GM23338 (cell line): ENCODE measurements at regions not wholly inside any gene's neighbourhood (a gene's known extent, or its start where the extent isn't known, plus 50 kb on each side); places are given as distances from the start of the nearest gene placed in this dataset.

Experiments
- ATAC-seq: fragments of 200-7000 bp; cut with Tn5 transposase; 3 replicates; pipeline ENCODE4 v1.9.1; 2020
- DNase-seq: peaks from one replicate; pipeline ENCODE4 v3.0.0-alpha.2; 2015; ENCODE audit warnings: low spot score
- H2AFZ ChIP-seq: fragments of 200-600 bp; sonication (generic); 2 replicates; pipeline ENCODE4 v1.8.0; 2016; ENCODE audit warnings: antibody characterized with exemption, mild to moderate bottlenecking, moderate library complexity
- H3F3A ChIP-seq: fragments of 200-600 bp; sonication (generic); replicated peaks from 2 replicates; pipeline ENCODE4 v1.8.0; 2017; ENCODE audit warnings: antibody characterized with exemption, mixed run types, low read depth
- H3K27ac ChIP-seq: fragments of 200-600 bp; sonication (generic); 2 replicates; pipeline ENCODE4 v1.6.1; 2016; ENCODE audit warnings: low read depth
- H3K27me3 ChIP-seq: fragments of 200-600 bp; sonication (generic); 2 replicates; pipeline ENCODE4 v1.8.0; 2016; ENCODE audit warnings: mild to moderate bottlenecking, mixed run types, moderate library complexity; ENCODE audit not compliant: insufficient read depth
- H3K36me3 ChIP-seq: fragments of 200-600 bp; sonication (generic); 2 replicates; pipeline ENCODE4 v1.8.0; 2016; ENCODE audit warnings: mild to moderate bottlenecking; ENCODE audit not compliant: insufficient read depth
- H3K4me1 ChIP-seq: fragments of 200-600 bp; sonication (generic); 2 replicates; pipeline ENCODE4 v1.8.0; 2016; ENCODE audit warnings: mild to moderate bottlenecking, moderate library complexity; ENCODE audit not compliant: insufficient read depth
- H3K4me2 ChIP-seq: fragments of 200-600 bp; sonication (generic); 2 replicates; pipeline ENCODE4 v1.7.1; 2017; ENCODE audit warnings: mixed run types
- H3K4me3 ChIP-seq: fragments of 200-600 bp; sonication (generic); 2 replicates; pipeline ENCODE4 v1.6.1; 2016; ENCODE audit warnings: mixed run types
- H3K79me2 ChIP-seq: fragments of 200-600 bp; sonication (generic); replicated peaks from 2 replicates; pipeline ENCODE4 v1.8.0; 2017; ENCODE audit warnings: mild to moderate bottlenecking; ENCODE audit not compliant: insufficient read depth
- H3K9me2 ChIP-seq: fragments of 200-600 bp; sonication (generic); 2 replicates; pipeline ENCODE4 v1.8.0; 2017; ENCODE audit not compliant: insufficient read depth
- H4K20me1 ChIP-seq: fragments of 200-600 bp; sonication (generic); replicated peaks from 2 replicates; pipeline ENCODE4 v1.8.0; 2017; ENCODE audit warnings: mild to moderate bottlenecking; ENCODE audit not compliant: insufficient read depth
- H3K27ac Mint-ChIP-seq: 2 replicates; pipeline ENCODE4 v1.8.0; 2020; ENCODE audit warnings: inconsistent platforms, mild to moderate bottlenecking, moderate library complexity, mixed read lengths
- H3K27me3 Mint-ChIP-seq: 3 replicates; pipeline ENCODE4 v1.8.0; 2022; ENCODE audit warnings: low read depth, mild to moderate bottlenecking, moderate library complexity, mixed read lengths, inconsistent platforms; ENCODE audit not compliant: insufficient read depth, poor library complexity
- H3K36me3 Mint-ChIP-seq: 3 replicates; pipeline ENCODE4 v1.8.0; 2021; ENCODE audit warnings: low read depth, mild to moderate bottlenecking, inconsistent platforms, moderate library complexity, mixed read lengths
- H3K4me1 Mint-ChIP-seq: 3 replicates; pipeline ENCODE4 v1.8.0; 2020; ENCODE audit warnings: mild to moderate bottlenecking, inconsistent platforms, mixed read lengths
- H3K4me3 Mint-ChIP-seq: 3 replicates; pipeline ENCODE4 v1.8.0; 2021; ENCODE audit warnings: moderate library complexity, mild to moderate bottlenecking, inconsistent platforms, mixed read lengths
- H3K9me3 Mint-ChIP-seq: 3 replicates; pipeline ENCODE4 v1.8.0; 2020; ENCODE audit warnings: moderate library complexity, mild to moderate bottlenecking, inconsistent platforms, mixed read lengths
- CREB1 ChIP-seq: fragments of 250-450 bp; sonication (Bioruptor Pico); IDR thresholded peaks from 2 replicates; pipeline ENCODE4 v1.5.0; 2020; ENCODE audit warnings: low read depth, mild to moderate bottlenecking, moderate library complexity
- EZH2 ChIP-seq: fragments of 200-600 bp; sonication (generic); IDR thresholded peaks from one replicate; pipeline ENCODE4 v1.8.0; 2017; ENCODE audit warnings: antibody characterized with exemption, mild to moderate bottlenecking, low read depth; ENCODE audit not compliant: unreplicated experiment
- EZH2phosphoT487 ChIP-seq: fragments of 200-600 bp; sonication (generic); IDR thresholded peaks from one replicate; pipeline ENCODE4 v1.8.1; 2018; ENCODE audit warnings: antibody characterized with exemption; ENCODE audit not compliant: unreplicated experiment
- JUNB ChIP-seq: IDR thresholded peaks from one replicate; pipeline ENCODE4 v1.6.1; 2016; ENCODE audit warnings: antibody characterized with exemption; ENCODE audit not compliant: unreplicated experiment
- NANOG ChIP-seq: IDR thresholded peaks from 2 replicates; pipeline ENCODE4 v1.6.1; 2016; ENCODE audit warnings: antibody characterized with exemption, borderline replicate concordance
- POLR2AphosphoS5 ChIP-seq: IDR thresholded peaks from 2 replicates; pipeline ENCODE4 v1.6.1; 2016; ENCODE audit warnings: antibody characterized with exemption, low read depth
- STAT1 ChIP-seq: IDR thresholded peaks from one replicate; pipeline ENCODE4 v1.6.1; 2016; ENCODE audit warnings: antibody characterized with exemption; ENCODE audit not compliant: unreplicated experiment
- ZNF114 ChIP-seq: fragments of 250-450 bp; sonication (Bioruptor Pico); IDR thresholded peaks from 2 replicates; pipeline ENCODE4 v1.5.0; 2020; ENCODE audit warnings: mild to moderate bottlenecking, moderate library complexity
- ZNF331 ChIP-seq: fragments of 250-450 bp; sonication (Bioruptor Pico); IDR thresholded peaks from 2 replicates; pipeline ENCODE4 v1.5.0; 2020; ENCODE audit warnings: low read depth, mild to moderate bottlenecking, moderate library complexity
- TF ChIP-seq, protein P1 (sequence below): IDR thresholded peaks from one replicate; pipeline ENCODE4 v1.6.1; 2018; ENCODE audit warnings: antibody characterized with exemption; ENCODE audit not compliant: unreplicated experiment
- TF ChIP-seq, protein P2 (sequence below), 2 experiments: fragments of 200-600 bp in 1 of 2; sonication (generic) in 1 of 2; conservative IDR thresholded peaks; 2 replicates each; pipeline versions ENCODE4 v1.5.1 to v1.6.1; 2016 to 2017; ENCODE audit warnings: antibody characterized with exemption in 2 of 2, low read depth in 2 of 2, mild to moderate bottlenecking in 2 of 2, moderate library complexity in 1 of 2
- TF ChIP-seq, protein P3 (sequence below): IDR thresholded peaks from 2 replicates; pipeline ENCODE4 v1.6.1; 2016; ENCODE audit warnings: antibody characterized with exemption
- TF ChIP-seq, protein P4 (sequence below): fragments of 250-450 bp; sonication (Bioruptor Pico); IDR thresholded peaks from 2 replicates; pipeline ENCODE4 v1.5.0; 2020; ENCODE audit warnings: mild to moderate bottlenecking, moderate library complexity

DNA sequence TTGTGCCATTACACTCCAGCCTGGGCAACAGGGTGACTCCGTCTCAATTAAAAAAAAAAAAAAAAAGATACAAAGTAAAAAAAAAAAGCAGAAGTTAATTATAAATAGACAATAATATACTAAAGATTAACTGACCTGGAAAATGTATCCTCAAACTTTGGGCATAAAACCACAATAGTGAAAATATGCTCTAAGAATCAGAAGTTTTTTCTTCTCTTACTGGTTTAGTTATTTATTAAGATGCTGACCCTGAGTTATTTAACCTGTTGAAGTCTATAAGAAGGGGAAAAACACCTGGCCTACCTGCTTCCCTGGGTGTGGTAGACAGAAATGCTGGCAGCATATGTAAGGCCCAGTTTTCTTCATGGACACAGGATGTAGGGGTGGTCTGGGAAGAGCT lies 133.7 kb upstream of the MLIP start:
- Mint-ChIP-seq H3K27ac (no peak overlapping the region), H3K36me3 (no peaks in the 10 kb centered on the region), H3K27me3 (no peaks in the 10 kb centered on the region), H3K9me3 (no peaks in the 10 kb centered on the region; the same call in 2 of the 3 replicates), H3K4me3 (no peak overlapping the region), H3K4me1 (no peaks in the 10 kb centered on the region)
- Histone ChIP-seq H2AFZ (no peak overlapping the region), H3K36me3 (no peaks in the 10 kb centered on the region), H3K4me3 (no peak overlapping the region), H4K20me1 (no peaks in the 10 kb centered on the region; the same call in 1 of the 2 replicates), H3K79me2 (no peaks in the 10 kb centered on the region), H3K27ac (no peak overlapping the region), H3K27me3 (no peaks in the 10 kb centered on the region), H3F3A (no peaks in the 10 kb centered on the region), H3K4me1 (no peaks in the 10 kb centered on the region), H3K9me2 (peaks cover 11% of the 10 kb centered on the region), H3K4me2 (no peak overlapping the region)
- TF ChIP-seq CREB1 = no peak
- TF ChIP-seq, protein P1, sequence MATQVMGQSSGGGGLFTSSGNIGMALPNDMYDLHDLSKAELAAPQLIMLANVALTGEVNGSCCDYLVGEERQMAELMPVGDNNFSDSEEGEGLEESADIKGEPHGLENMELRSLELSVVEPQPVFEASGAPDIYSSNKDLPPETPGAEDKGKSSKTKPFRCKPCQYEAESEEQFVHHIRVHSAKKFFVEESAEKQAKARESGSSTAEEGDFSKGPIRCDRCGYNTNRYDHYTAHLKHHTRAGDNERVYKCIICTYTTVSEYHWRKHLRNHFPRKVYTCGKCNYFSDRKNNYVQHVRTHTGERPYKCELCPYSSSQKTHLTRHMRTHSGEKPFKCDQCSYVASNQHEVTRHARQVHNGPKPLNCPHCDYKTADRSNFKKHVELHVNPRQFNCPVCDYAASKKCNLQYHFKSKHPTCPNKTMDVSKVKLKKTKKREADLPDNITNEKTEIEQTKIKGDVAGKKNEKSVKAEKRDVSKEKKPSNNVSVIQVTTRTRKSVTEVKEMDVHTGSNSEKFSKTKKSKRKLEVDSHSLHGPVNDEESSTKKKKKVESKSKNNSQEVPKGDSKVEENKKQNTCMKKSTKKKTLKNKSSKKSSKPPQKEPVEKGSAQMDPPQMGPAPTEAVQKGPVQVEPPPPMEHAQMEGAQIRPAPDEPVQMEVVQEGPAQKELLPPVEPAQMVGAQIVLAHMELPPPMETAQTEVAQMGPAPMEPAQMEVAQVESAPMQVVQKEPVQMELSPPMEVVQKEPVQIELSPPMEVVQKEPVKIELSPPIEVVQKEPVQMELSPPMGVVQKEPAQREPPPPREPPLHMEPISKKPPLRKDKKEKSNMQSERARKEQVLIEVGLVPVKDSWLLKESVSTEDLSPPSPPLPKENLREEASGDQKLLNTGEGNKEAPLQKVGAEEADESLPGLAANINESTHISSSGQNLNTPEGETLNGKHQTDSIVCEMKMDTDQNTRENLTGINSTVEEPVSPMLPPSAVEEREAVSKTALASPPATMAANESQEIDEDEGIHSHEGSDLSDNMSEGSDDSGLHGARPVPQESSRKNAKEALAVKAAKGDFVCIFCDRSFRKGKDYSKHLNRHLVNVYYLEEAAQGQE = no peak
- TF ChIP-seq, protein P2, sequence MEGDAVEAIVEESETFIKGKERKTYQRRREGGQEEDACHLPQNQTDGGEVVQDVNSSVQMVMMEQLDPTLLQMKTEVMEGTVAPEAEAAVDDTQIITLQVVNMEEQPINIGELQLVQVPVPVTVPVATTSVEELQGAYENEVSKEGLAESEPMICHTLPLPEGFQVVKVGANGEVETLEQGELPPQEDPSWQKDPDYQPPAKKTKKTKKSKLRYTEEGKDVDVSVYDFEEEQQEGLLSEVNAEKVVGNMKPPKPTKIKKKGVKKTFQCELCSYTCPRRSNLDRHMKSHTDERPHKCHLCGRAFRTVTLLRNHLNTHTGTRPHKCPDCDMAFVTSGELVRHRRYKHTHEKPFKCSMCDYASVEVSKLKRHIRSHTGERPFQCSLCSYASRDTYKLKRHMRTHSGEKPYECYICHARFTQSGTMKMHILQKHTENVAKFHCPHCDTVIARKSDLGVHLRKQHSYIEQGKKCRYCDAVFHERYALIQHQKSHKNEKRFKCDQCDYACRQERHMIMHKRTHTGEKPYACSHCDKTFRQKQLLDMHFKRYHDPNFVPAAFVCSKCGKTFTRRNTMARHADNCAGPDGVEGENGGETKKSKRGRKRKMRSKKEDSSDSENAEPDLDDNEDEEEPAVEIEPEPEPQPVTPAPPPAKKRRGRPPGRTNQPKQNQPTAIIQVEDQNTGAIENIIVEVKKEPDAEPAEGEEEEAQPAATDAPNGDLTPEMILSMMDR (conservative IDR thresholded peaks at IDR 0.05; ENCODE audit: low read depth in 2 of 2) = no peak
- TF ChIP-seq, protein P3, sequence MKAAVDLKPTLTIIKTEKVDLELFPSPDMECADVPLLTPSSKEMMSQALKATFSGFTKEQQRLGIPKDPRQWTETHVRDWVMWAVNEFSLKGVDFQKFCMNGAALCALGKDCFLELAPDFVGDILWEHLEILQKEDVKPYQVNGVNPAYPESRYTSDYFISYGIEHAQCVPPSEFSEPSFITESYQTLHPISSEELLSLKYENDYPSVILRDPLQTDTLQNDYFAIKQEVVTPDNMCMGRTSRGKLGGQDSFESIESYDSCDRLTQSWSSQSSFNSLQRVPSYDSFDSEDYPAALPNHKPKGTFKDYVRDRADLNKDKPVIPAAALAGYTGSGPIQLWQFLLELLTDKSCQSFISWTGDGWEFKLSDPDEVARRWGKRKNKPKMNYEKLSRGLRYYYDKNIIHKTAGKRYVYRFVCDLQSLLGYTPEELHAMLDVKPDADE = no peak
- no peak for TF ChIP-seq NANOG
- TF ChIP-seq EZH2 = no peak
- TF ChIP-seq ZNF114 (CRISPR knock-in tag) = no peak
- no peak for TF ChIP-seq EZH2phosphoT487
- no peak for TF ChIP-seq JUNB
- TF ChIP-seq POLR2AphosphoS5 = no peak
- no peak for TF ChIP-seq ZNF331
- TF ChIP-seq STAT1 = no peak
- TF ChIP-seq, protein P4, sequence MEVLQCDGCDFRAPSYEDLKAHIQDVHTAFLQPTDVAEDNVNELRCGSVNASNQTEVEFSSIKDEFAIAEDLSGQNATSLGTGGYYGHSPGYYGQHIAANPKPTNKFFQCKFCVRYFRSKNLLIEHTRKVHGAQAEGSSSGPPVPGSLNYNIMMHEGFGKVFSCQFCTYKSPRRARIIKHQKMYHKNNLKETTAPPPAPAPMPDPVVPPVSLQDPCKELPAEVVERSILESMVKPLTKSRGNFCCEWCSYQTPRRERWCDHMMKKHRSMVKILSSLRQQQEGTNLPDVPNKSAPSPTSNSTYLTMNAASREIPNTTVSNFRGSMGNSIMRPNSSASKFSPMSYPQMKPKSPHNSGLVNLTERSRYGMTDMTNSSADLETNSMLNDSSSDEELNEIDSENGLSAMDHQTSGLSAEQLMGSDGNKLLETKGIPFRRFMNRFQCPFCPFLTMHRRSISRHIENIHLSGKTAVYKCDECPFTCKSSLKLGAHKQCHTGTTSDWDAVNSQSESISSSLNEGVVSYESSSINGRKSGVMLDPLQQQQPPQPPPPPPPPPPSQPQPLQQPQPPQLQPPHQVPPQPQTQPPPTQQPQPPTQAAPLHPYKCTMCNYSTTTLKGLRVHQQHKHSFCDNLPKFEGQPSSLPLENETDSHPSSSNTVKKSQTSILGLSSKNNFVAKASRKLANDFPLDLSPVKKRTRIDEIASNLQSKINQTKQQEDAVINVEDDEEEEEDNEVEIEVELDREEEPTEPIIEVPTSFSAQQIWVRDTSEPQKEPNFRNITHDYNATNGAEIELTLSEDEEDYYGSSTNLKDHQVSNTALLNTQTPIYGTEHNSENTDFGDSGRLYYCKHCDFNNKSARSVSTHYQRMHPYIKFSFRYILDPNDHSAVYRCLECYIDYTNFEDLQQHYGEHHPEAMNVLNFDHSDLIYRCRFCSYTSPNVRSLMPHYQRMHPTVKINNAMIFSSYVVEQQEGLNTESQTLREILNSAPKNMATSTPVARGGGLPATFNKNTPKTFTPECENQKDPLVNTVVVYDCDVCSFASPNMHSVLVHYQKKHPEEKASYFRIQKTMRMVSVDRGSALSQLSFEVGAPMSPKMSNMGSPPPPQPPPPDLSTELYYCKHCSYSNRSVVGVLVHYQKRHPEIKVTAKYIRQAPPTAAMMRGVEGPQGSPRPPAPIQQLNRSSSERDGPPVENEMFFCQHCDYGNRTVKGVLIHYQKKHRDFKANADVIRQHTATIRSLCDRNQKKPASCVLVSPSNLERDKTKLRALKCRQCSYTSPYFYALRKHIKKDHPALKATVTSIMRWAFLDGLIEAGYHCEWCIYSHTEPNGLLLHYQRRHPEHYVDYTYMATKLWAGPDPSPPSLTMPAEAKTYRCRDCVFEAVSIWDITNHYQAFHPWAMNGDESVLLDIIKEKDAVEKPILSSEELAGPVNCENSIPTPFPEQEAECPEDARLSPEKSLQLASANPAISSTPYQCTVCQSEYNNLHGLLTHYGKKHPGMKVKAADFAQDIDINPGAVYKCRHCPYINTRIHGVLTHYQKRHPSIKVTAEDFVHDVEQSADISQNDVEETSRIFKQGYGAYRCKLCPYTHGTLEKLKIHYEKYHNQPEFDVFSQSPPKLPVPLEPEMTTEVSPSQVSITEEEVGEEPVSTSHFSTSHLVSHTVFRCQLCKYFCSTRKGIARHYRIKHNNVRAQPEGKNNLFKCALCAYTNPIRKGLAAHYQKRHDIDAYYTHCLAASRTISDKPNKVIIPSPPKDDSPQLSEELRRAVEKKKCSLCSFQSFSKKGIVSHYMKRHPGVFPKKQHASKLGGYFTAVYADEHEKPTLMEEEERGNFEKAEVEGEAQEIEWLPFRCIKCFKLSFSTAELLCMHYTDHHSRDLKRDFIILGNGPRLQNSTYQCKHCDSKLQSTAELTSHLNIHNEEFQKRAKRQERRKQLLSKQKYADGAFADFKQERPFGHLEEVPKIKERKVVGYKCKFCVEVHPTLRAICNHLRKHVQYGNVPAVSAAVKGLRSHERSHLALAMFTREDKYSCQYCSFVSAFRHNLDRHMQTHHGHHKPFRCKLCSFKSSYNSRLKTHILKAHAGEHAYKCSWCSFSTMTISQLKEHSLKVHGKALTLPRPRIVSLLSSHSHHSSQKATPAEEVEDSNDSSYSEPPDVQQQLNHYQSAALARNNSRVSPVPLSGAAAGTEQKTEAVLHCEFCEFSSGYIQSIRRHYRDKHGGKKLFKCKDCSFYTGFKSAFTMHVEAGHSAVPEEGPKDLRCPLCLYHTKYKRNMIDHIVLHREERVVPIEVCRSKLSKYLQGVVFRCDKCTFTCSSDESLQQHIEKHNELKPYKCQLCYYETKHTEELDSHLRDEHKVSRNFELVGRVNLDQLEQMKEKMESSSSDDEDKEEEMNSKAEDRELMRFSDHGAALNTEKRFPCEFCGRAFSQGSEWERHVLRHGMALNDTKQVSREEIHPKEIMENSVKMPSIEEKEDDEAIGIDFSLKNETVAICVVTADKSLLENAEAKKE (CRISPR knock-in tag) = no peak
- ATAC-seq = no peak
- DNase-seq = no peak
